VCaP (cell line): ENCODE measurements at regions not wholly inside any gene's neighbourhood (a gene's known extent, or its start where the extent isn't known, plus 50 kb on each side); places are given as distances from the start of the nearest gene placed in this dataset.

Experiments used
- H3K27ac ChIP-seq: fragments of 450-650 bp; 2 replicates; pipeline ENCODE4 v1.5.1; 2017
- CTCF ChIP-seq: fragments of 450-650 bp; conservative IDR thresholded peaks from 2 replicates; pipeline ENCODE4 v1.5.1; 2017; ENCODE audit warnings: mild to moderate bottlenecking, moderate library complexity

- H3K27ac ChIP-seq = no peak overlapping the region
- no peak for TF ChIP-seq CTCF
Observed at GRCh38 chr6:21348146-21348503, 245.4 kb upstream of the SOX4 start.

- no peak overlapping the region for H3K27ac ChIP-seq
- no peak for TF ChIP-seq CTCF
Observed at GRCh38 chr6:21348504-21349195, 244.9 kb upstream of the SOX4 start.

- H3K27ac ChIP-seq = no peak overlapping the region
- TF ChIP-seq CTCF = no peak
Observed at GRCh38 chr6:21349834-21350233, 243.7 kb upstream of the SOX4 start.

GRCh38 chr6:21350926-21351325 lies 242.6 kb upstream of the SOX4 start:
- H3K27ac ChIP-seq = no peak overlapping the region

GRCh38 chr6:21352131-21352530 lies 241.4 kb upstream of the SOX4 start:
- no peak for TF ChIP-seq CTCF
- H3K27ac ChIP-seq = no peak overlapping the region

More at GRCh38 chr6:21350926-21351325, 242.6 kb upstream of the SOX4 start:
- no peak for TF ChIP-seq CTCF

GRCh38 chr6:21354805-21355238 lies 238.7 kb upstream of the SOX4 start:
- no peak for TF ChIP-seq CTCF
- H3K27ac ChIP-seq = peak overlapping the region; percentile 70

- no peak for TF ChIP-seq CTCF
- peak overlapping the region; percentile 70 for H3K27ac ChIP-seq
Observed at GRCh38 chr6:21355638-21356037, 237.9 kb upstream of the SOX4 start.
